CD4-positive, alpha-beta T cell (primary cell): ENCODE measurements at regions not wholly inside any gene's neighbourhood (a gene's known extent, or its start where the extent isn't known, plus 50 kb on each side); places are given as distances from the start of the nearest gene placed in this dataset.

Experiments used
- ATAC-seq: fragments of 200-7000 bp; cut with Tn5 transposase; one replicate; pipeline ENCODE4 v1.10.0; 2022; ENCODE audit warnings: mild to moderate bottlenecking; ENCODE audit not compliant: poor library complexity
- CTCF ChIA-PET: fragments of 350-600 bp; sonication (Branson Sonifier 250); formaldehyde crosslinking; loops from one replicate; lab custom pipeline; 2021; ENCODE audit warnings: antibody characterized with exemption, inconsistent platforms; lab: Charles Lee
- POLR2A ChIA-PET: fragments of 350-600 bp; sonication (Branson Sonifier 250); formaldehyde crosslinking; loops from one replicate; lab custom pipeline; 2021; ENCODE audit warnings: antibody characterized with exemption, inconsistent platforms; lab: Charles Lee
- DNase-seq, 14 experiments: peaks; one replicate each; pipeline ENCODE4 v3.0.0-alpha.2; 2013 to 2020; ENCODE audit warnings: mixed read lengths in 2 of 14
- H3K27ac ChIP-seq, 2 donors: one replicate each; pipeline versions ENCODE4 v1.5.1 to v1.7.0; 2013; ENCODE audit warnings: low read length in 2 of 2, low read depth in 1 of 2, mild to moderate bottlenecking in 1 of 2
- H3K27me3 ChIP-seq, 2 experiments: 1 replicate in 1 of 2; 2 replicates in 1 of 2; pipeline versions ENCODE4 v1.6.1 to v1.7.0; 2013; ENCODE audit warnings: low read length in 2 of 2, control low read depth in 1 of 2, mild to moderate bottlenecking in 1 of 2, moderate library complexity in 1 of 2; ENCODE audit not compliant: insufficient read depth in 2 of 2, control insufficient read depth in 1 of 2
- H3K36me3 ChIP-seq: one replicate; pipeline ENCODE4 v1.6.1; 2013; ENCODE audit warnings: low read length, control low read depth; ENCODE audit not compliant: insufficient read depth
- H3K4me1 ChIP-seq: one replicate; pipeline ENCODE4 v1.6.1; 2013; ENCODE audit warnings: low read length, control low read depth; ENCODE audit not compliant: insufficient read depth
- H3K4me3 ChIP-seq: one replicate; pipeline ENCODE4 v1.5.1; 2013; ENCODE audit warnings: mild to moderate bottlenecking, low read length, moderate library complexity
- H3K9me3 ChIP-seq, 2 experiments: 1 replicate in 1 of 2; 2 replicates in 1 of 2; pipeline versions ENCODE4 v1.6.1 to v1.7.0; 2013; ENCODE audit warnings: low read length in 2 of 2, mild to moderate bottlenecking in 2 of 2, control low read depth in 1 of 2, moderate library complexity in 1 of 2; ENCODE audit not compliant: control insufficient read depth in 1 of 2, insufficient read depth in 1 of 2
- H3K27ac Mint-ChIP-seq: one replicate; pipeline ENCODE4 v1.8.0; 2020; ENCODE audit warnings: mixed read lengths
- H3K27me3 Mint-ChIP-seq: one replicate; pipeline ENCODE4 v1.8.0; 2021; ENCODE audit warnings: mixed read lengths
- H3K36me3 Mint-ChIP-seq: one replicate; pipeline ENCODE4 v1.8.0; 2021; ENCODE audit warnings: low read depth, mixed read lengths
- H3K4me1 Mint-ChIP-seq: one replicate; pipeline ENCODE4 v1.8.0; 2021; ENCODE audit warnings: low read depth, mixed read lengths
- H3K4me3 Mint-ChIP-seq: one replicate; pipeline ENCODE4 v1.8.0; 2020; ENCODE audit warnings: mild to moderate bottlenecking, mixed read lengths
- H3K9me3 Mint-ChIP-seq: one replicate; pipeline ENCODE4 v1.8.0; 2020; ENCODE audit warnings: mixed read lengths
- CTCF ChIP-seq: fragments of 200-600 bp; IDR thresholded peaks from one replicate; pipeline ENCODE4 v1.8.0; 2022; ENCODE audit warnings: antibody characterized with exemption, mild to moderate bottlenecking
- intact Hi-C, 2 experiments: fragments of 100-400 bp; cut with DNase I in 1 of 2; cut with micrococcal nuclease in 1 of 2; formaldehyde crosslinking; loops; one replicate each; pipeline versions ENCODE4 v1.15.1 to v1.9.0; 2023 to 2025; cut with DNase I, micrococcal nuclease

DNA sequence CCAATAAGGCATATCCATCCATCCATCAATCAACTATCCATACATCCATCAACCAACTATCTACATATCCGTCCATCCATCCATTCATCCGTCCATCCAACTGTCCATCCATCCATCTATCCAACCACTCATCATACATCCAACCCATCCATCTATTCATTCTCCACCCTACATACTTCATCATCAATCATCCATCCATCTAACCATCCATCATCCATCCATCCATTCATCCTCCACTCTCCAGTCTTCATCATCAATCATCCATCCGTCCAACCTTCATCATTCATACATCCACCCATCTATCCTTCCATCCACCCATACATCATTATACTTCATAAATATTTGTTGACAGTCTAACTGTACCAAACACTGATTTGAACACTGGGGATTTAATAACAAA, 231.3 kb upstream of the DAB1 start:
- Mint-ChIP-seq H3K27me3 (no peaks in the 10 kb centered on the region), H3K36me3 (no peaks in the 10 kb centered on the region), H3K27ac (no peak overlapping the region), H3K9me3 (no peaks in the 10 kb centered on the region), H3K4me1 (no peaks in the 10 kb centered on the region), H3K4me3 (no peak overlapping the region)
- ChIA-PET POLR2A (no interaction called here), CTCF (no interaction called here)
- ATAC-seq = no peak
- Histone ChIP-seq H3K4me1 (no peaks in the 10 kb centered on the region), H3K27me3 (no peaks in the 10 kb centered on the region), H3K36me3 (no peaks in the 10 kb centered on the region), H3K9me3 (peaks cover 0 to 5% of the 10 kb centered on the region in 2 experiments), H3K27ac (no peak overlapping the region), H3K4me3 (no peak overlapping the region)
- TF ChIP-seq CTCF = no peak
- no peak for DNase-seq
- intact Hi-C loops = no loop called here

GRCh38 chr1:57644667-57645066, 220.8 kb upstream of the DAB1 start:
- ChIA-PET CTCF (no interaction called here), POLR2A (no interaction called here)
- Histone ChIP-seq H3K36me3 (no peaks in the 10 kb centered on the region), H3K4me3 (no peak overlapping the region), H3K9me3 (no peaks in the 10 kb centered on the region), H3K4me1 (no peaks in the 10 kb centered on the region), H3K27ac (no peak overlapping the region), H3K27me3 (no peaks in the 10 kb centered on the region)
- ATAC-seq = no peak
- Mint-ChIP-seq H3K27me3 (peaks cover 15% of the 10 kb centered on the region), H3K36me3 (no peaks in the 10 kb centered on the region), H3K4me3 (no peak overlapping the region), H3K27ac (no peak overlapping the region), H3K4me1 (no peaks in the 10 kb centered on the region), H3K9me3 (no peaks in the 10 kb centered on the region)
- intact Hi-C loops = no loop called here
- no peak for DNase-seq
- TF ChIP-seq CTCF = no peak

- POLR2A ChIA-PET = no interaction called here
- no peaks in the 10 kb centered on the region for H3K36me3 ChIP-seq
- Mint-ChIP-seq H3K9me3 (no peaks in the 10 kb centered on the region), H3K27ac (no peak overlapping the region), H3K36me3 (no peaks in the 10 kb centered on the region), H3K4me3 (no peak overlapping the region), H3K4me1 (no peaks in the 10 kb centered on the region), H3K27me3 (peaks cover 13% of the 10 kb centered on the region)
- H3K4me1 ChIP-seq = no peaks in the 10 kb centered on the region
- TF ChIP-seq CTCF = no peak
- ATAC-seq = no peak
- CTCF ChIA-PET = no interaction called here
- no peak overlapping the region for H3K4me3 ChIP-seq
- no peaks in the 10 kb centered on the region for H3K9me3 ChIP-seq
- intact Hi-C loops = no loop called here
- H3K27me3 ChIP-seq = no peaks in the 10 kb centered on the region
- DNase-seq = no peak
- H3K27ac ChIP-seq = no peak overlapping the region
These were observed 214.4 kb upstream of the DAB1 start for GRCh38 chr1:57638239-57638638.
